Activated CD4-positive, alpha-beta T cell treated with anti-CD3 and anti-CD28 coated beads for 48 hours (primary cell): ENCODE measurements at regions not wholly inside any gene's neighbourhood (a gene's known extent, or its start where the extent isn't known, plus 50 kb on each side); places are given as distances from the start of the nearest gene placed in this dataset.

Experiments used
- DNase-seq: peaks from one replicate; pipeline ENCODE4 v3.0.0-alpha.2; 2020

DNA sequence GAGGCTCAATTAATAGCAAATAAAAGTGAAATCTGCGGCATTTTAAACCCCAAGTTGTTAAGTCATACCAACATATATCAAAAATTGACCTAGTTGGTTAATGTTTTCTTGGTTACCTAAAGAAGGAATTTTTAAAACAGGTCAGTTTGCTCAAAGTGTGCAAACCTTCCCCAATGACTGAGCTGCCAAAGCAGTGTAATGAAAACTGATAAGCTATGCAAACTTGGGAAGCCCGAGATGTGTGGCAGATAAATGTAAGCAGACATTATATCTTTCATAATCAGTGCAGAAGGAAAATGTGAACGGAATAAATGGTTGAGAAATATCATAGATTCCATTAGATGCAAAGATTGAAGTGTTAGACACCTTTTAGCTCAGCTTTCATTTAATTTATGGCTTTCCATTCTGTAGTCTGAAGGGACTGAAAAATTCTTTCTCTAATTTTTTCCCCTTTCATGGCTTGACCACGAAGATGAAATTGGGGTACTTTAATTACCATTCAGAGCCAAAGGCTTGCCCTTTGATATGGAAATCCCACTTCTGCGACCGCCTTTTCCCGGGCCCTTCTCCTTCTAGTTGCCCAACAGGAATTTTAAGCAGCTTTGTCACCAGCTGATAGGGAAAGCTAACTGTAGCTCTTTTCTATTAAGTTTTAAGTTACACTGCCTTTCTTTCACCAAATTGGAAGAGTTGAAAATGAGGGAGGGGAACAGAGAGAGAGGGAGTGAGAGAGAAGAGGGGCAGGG is 306.6 kb upstream of the SOX5 start:
- no peak for DNase-seq

DNA sequence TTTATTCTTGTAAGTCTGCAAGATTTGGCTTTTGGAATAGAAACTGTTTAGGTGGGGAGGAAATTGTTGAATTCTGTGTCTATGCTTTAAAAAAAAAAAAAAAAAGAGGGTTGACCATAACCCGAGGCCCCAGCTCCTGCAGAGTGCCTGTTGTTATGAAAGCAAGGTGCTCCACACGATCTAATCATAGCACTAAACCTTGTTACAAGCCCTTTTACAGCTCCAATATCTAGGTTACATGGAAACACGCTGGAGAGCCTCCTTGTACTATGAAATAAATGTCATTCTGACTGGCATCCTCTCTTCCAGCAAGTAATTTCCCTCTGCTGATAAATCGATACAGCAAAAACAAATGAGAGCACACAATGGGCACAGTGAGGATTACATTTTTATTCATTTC is 303.1 kb upstream of the SOX5 start:
- no peak for DNase-seq

DNA sequence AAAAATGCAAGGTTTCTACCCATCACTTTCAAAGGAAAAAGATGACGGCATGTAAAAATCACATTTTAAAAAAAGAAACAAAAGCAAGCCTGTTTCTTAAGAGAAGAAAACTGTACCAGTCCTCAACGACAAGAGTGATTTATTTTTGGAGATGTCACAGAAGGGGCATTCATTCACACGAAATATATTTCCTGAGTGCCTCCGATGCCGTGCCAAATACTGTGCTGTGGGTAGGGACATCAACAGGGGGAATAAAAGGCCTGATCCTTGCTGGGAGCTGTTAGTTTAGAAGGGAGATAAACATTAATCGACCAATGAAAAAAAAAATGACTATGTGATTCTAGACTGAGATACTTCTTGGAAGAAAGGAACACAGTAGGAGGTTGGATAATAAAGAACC is 297.5 kb upstream of the SOX5 start:
- no peak for DNase-seq

DNA sequence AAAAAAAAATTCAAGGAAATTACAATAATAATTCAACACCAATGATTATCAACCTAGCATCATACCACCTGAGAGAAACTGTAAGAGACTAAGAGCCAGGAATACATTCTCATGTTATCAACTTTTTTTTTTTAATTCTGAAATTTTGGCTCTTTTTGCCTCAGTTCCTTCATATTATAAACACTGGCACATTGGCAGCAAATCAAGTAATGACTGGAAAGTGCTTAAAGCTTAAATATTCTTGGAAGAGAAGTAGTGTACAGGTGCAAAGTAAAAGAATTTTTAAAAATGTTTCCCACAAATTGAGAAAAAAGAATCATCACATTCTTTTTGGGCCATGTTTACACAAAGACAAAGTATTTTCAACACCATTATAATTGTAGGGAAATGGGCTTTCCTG is 296.9 kb upstream of the SOX5 start:
- no peak for DNase-seq

DNA sequence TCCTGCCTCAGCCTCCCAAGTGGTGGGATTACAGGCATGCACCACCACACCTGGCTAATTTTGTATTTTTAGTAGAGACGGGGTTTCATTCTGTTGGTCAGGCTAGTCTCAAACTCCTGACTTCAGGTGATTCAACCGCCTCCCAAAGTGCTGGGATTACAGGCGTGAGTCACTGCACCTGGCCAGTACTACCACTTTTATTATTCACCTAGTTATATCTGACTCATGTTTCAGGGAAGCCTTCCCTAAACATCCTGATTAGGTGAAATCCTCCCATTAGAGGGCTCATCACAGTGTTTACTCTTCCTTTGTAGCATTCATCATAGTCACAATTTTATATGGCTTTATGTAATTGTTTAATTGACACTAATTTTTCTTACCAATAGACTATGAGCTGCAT is 295.3 kb upstream of the SOX5 start:
- DNase-seq, result no peak

DNA sequence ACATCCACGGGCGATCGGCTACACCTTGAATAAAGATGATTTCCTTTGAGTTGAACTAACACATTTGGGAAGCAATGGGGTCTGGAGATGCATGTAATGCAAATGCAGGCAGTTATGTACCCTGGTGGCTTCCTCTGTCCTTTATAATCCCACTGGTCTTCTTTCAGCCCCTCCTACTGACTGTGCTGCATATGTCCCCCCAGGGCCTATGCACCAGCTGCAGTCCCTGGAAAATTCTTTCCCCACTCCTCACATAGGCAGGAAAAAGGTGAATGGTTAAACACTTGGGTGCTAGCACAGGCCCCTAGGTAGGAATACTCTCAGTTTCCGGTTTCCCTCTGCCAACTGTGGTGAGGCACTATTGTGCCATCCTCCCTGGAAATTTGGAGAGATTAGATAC is 294.8 kb upstream of the SOX5 start:
- no peak for DNase-seq

DNA sequence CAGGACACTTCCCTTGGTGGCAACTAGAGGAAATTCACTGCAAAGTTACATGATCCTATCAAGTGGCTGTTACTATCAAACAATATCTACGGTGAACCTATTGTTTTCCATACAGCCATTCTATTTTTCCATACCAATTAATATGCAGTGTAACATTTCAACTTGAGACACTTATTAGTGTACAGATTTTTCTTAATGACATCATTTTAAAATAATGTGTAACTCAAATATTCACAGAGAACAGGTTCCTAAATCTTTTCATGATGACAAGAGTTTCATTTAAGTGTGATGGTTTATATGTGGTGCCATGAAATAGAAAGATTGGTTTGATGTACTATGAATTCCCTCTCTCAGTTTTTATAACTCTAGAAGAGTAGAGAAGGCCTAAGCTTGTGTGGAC is 291.2 kb upstream of the SOX5 start:
- no peak for DNase-seq

DNA sequence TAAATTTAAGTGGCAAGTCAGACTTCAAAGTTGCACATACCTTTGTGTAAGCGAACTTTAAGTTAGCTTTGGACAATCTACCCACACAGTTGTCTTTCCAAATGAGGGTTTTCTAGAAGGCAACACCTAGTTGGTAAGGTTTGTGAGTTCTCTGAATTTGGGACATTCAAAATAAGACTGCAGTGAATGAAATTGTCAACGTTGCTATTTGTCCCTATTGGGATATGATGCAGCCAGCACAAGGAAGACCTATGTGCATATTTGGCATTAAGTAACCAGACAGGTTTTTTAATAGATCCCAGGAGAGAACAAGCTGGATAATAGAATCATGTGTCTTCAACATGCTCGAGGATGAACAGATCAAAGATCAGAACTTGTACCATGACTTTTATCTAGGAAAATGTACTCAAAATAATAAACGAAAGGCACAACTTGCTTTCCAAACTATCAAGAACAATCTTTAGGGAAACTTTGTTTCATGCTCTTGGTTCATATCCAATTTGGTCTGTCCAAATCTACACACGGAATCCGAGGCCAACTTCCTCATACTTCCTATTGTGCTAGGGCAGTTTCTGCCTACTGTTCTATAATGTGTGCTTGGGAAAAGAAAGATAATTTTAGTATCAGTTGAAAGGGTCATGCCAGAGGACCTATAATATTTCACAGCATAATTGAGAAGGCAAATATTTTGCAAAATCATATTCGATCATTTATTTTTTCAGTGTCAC is 284.2 kb upstream of the SOX5 start:
- DNase-seq, result no peak

DNA sequence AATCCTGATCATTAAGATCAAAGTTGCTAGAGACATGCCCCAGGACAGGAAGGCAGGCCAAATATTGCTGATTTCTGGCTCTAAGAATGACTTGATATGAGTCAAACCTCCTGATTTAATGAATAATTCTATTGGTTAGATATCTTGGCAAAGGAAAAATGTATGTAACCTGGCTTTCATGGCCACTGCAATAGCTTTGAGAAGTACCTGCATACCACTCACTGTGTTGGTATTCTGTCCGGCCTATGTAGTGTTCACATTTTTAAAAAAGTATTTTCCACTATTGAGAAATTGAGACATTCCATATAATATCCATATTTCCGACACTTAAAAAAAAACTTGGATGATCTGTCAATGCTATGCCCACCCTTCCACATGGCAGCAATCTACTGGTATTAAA is 283.1 kb upstream of the SOX5 start:
- DNase-seq, result no peak

DNA sequence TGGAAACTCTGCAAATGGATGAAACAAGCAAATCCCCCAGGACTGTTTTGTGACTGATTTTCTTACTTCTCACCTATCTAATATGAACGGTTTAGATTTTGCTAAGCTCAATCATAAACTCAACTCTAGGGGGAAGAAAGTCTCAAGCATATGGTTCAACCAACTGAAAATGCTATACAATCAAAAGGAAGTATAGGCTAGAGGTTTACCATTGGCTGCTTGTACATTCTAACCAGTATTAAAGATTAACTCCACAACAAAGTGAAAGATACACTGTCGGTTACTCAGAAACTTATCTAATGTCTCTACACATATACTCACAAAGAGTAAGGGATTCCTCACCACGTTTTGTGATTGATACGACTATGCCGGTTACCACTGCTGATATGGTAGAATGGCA is 281.8 kb upstream of the SOX5 start:
- no peak for DNase-seq

DNA sequence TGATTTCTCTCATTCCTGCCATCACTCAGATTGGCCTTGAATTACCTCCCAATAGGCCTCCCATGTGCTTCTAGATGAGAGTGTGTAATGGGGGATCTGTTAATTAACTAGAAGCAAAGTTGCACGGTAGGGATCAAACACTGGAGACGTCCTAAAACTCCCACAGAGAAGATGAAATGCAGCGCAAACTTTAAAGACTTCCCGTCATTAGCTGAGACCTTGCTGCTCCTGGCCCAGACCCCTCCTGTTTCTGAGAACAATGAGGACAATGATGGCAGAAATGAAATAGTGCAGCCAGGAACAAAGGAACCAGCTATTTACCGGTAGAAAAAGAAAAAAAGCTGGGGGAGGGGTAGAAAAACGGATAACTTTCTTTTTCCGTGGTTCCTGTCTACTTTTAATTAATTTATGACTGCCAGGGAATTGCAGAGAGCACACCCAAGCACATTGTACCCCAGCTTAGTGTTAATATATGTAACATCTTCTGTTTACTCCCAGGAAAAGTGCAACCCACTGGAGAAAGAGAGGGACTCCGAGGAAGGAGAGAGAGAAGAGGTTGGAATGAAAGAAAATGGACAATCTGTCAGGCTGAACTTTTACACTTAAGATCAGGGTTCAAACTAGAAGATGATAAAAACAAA is 280.7 kb upstream of the SOX5 start:
- DNase-seq, result no peak

DNA sequence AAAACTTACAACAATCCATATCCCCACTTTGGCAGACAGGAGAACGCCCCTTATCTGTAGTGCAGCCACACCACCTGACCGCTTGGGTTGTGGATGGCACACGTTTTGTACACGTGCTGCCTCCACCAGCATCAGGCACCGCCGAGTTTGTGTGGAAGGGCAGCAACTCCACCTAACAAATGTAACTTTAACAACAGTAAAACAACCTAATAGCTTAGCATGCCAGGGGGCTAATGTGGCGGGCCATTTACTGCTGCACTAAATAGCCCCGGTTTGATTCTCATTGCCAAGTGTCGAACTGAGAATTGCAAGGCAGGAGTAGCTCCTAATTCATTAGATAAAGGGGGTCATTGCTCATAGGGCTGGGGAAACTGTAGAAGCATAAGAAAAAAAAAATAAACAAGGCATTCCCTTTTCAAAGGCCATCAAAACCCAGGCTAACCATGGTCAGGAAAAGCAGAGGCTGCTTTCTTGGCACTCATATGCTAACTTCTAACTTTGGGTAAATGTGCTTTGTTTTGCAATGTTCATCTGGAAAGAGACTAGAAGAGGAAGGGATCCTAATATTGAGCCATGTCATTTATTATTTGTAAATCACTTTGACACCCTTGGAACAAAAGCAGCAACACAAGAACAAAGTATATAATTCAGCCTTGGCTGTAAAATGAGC is 279.7 kb upstream of the SOX5 start:
- no peak for DNase-seq

DNA sequence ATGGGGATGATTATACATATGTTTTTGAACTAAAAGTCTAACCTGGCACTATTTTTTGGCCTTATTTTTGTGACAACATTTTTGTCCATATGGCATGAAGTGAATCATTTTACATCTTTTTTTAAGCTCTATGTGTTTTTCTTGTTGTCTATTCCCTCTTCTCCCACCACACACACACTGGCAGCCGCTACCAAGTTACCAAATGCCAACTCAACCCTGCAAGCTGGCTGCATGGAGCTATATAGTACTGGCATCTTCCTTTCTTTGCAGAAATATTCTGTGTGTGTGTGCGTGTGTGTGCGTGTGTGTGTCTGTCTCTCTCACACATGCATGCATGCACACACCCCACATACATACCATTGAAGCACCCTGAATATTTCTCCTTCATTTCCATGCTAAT is 278.9 kb upstream of the SOX5 start:
- no peak for DNase-seq

DNA sequence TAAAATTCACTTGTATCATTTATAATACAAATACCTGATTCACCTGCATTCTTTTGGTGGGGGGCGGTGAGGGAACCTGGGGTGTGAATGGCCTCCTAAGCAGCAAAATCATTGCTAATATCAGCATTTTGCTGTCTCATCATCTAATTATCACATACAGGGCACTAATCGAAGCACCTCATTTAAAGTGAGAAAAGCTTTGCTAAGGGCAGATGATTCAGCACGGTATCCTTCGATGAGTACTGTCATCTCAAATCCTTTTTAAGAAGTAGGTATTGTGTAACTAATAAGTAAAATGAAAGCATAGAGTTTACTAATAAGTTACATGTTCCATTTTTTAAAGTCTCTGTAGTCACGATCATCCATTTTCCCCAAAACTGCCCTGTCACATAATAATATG is 278.1 kb upstream of the SOX5 start:
- no peak for DNase-seq

DNA sequence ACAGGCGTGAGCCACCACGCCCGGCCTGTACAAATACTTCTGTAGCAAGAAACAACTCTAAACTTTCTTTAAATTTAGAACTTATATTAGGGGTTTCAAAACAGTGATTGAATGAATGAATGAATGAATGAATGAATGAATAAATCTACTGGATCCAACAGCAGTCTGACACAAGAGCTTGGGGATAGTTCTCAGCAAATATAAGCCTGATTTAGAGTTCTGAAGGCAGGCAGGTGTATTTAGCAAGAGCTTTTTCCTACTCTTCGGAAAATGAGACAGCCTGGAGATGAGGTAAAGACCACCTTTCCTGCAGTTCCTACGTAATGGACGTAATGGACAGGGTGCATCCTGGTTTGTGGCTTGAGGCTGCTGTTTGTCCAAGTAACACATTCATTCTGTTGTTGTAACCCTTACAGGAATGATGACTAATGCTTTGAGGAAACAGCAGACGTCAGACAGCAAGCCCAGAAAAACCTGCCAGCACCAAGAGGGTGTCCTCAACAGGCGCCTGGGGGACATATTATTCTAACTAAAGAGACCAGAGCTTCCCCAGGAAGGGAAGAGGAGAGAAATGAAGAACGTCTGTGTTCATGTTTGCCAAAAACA is 277.4 kb upstream of the SOX5 start:
- DNase-seq, result no peak

DNA sequence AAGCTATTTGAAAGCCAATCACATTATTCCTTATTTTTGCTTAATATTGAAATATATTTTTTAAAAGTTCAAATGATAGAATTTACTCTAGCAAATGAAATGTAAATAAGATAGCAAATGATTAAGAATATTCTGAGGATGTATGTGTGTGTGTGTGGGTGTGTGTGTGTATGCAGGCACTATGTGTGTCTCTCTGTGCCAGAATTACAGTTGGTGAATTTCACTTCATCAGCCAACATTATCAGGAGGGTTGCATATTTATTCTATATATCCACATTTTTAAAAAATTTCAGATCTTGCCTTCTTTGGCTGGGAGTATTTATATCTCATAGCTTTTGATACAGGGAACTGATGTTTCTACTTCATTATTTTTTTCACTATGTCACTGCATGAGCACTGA is 274.9 kb upstream of the SOX5 start:
- no peak for DNase-seq

DNA sequence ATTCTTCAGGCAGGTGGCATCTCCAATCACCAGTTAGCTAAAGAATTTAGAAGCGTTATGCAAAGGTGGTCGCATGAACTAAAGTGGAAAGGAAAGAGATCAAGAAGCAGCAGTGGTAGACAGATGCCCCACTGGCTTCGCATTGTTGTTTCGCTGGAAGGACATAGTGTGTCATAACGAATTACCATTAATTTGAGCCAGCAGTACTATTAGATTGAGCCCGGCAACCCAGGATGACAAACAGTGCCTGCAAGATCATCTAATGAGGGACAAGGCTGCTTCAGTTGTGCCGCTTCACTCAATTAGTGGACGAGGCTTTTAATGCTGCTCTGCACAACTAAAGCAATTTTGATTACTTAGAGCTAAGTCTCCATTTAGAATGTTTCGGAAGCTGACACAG is 274.5 kb upstream of the SOX5 start:
- no peak for DNase-seq

DNA sequence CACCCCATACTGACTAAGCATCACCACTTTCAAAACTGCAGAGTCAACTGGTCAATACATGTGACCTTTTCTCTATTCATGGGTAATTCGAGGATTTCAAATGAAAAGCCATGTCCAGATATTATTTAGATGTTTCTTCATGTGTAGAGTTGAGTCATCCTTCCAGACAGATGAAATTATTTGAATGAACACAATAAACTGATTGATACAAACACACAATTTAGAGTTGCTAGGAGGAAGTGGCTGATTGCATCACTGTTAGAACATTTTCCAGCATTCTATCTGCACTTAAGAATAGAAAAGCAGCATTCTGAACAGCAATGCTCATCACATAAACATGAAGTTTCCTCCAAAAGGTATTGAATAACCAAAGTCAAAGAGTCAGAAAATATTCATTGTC is 273.5 kb upstream of the SOX5 start:
- no peak for DNase-seq

DNA sequence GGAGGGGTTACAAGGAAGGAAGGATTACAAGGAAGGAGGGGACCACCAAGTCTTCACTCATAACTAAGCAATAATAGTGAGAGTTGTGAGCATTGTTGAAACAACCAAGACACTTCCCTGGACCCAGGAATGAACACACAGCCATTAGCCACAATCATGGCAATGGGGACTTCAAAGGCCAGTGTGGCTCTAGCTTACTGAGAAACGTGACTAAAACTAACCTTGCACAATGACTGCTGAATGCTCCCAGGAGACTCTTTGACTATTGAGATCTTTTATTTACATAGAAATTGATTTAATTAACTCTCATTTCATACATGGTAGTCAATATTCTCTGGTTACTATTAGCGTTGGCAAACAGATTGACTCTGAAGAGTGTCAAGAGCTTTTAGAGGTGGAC is 263.0 kb upstream of the SOX5 start:
- no peak for DNase-seq

DNA sequence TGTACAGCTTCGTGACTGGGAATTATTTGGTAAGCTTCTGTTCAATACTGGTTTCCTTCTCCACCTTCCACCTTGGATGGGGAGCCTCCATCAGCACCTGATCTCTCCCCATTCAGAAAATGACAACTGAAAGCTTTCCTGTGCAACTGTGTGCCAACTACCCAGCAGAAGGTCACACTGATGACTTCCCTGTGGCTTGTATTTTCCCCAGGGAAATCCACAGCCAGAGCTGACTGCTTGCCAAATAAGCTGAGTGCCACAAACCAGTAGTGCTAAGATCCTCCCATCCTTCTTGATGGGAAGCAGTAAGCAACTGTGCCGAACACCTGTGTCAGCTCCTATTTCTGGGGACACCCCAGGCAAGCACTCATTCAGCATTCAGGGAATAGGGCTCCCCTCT is 257.2 kb upstream of the SOX5 start:
- no peak for DNase-seq

DNA sequence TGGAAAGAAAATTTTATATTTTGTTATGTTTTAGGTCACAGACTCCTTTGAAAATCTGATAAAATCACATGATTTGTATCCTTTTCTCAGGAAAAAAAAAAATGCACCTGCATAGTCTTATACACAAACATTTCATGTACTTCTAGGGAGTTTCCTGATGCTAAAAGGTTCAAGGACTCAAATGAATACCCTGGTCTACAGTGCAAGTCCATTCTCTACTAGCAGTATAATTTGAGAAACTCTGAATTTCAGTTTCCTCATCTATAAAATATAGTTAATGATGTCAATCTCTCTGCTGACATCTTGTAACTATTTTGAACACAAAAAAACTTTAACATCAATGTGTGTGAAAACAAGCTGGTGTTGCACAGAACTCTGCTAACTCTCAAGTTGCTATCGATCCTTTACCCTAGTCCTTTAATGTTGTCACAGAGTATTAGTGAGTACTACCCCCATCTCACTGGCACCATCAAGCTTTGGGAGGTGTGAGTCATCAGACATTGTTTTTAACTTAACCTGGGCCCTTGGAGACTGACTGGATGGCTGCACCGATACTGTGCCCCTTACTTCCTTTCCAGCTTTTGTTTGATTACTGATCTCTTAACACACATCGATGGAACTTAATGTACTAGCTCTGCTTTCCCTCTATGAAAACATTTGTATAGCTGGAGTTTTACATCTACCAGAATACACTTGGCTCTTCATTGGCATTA is 251.9 kb upstream of the SOX5 start:
- DNase-seq, result no peak

DNA sequence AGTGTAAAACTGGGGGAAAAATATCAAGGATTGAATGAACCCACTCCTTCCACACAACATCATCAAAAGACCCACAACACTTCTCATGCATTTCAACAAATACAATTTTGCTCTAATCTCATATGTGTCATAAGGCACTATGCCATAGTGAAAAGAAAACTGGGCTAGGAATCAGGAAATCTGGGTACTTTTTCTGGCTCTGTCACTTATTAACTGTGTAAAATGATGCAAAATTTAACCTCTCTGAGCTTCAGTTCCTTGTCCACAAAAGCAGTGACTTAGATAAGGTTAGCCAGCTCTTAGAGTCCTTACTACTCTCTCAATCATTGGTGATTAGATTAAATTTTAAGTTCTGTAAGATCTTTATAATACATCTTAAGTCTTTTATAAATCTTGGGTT is 250.5 kb upstream of the SOX5 start:
- DNase-seq, result no peak
